ENCODE measurements at regions not wholly inside any gene's neighbourhood (a gene's known extent, or its start where the extent isn't known, plus 50 kb on each side); places are given as distances from the start of the nearest gene placed in this dataset.
"Not testable (repeated sequence)": the region's sequence is repeated elsewhere in the genome, so short reads cannot be mapped to it uniquely, and the experiment has no call there.

GRCh38 chr16:29255496-29255796, 151.1 kb downstream of the NPIPB11 start:
- not testable (repeated sequence) for TF ChIP-seq POLR2A (IDR thresholded peaks at IDR 0.05; ENCODE audit: low read depth, low read length); TAF1 (IDR thresholded peaks at IDR 0.05; ENCODE audit: low read depth, low read length); PAX5 (IDR thresholded peaks at IDR 0.05; ENCODE audit: insufficient read depth, low read length, severe bottlenecking); POLR2AphosphoS5 (IDR thresholded peaks at IDR 0.05; ENCODE audit: low read depth, low read length)

All from GM12891 (cell line).